ENCODE measurements at regions not wholly inside any gene's neighbourhood (a gene's known extent, or its start where the extent isn't known, plus 50 kb on each side); places are given as distances from the start of the nearest gene placed in this dataset.

DNA sequence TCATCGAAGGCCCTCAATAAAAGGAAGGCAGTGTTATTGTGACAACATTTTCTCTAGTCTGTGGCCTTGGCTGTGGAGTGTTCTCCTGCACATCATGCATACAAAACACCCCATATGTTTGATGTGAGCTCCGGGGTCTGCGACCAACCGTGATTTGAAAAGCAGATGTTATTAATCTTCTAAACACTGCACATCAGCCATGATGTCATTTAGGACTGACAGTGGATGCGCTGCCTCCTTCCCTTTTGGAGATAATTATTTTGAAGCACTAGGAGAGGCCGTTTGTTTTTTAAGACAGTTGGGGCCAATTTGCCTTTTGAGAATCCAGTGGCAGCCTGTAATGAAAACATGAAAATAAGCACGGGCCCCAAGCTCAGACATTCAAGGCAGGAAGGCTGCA lies 1041.6 kb downstream of the BCL11B start:
- TF ChIP-seq, protein P1, sequence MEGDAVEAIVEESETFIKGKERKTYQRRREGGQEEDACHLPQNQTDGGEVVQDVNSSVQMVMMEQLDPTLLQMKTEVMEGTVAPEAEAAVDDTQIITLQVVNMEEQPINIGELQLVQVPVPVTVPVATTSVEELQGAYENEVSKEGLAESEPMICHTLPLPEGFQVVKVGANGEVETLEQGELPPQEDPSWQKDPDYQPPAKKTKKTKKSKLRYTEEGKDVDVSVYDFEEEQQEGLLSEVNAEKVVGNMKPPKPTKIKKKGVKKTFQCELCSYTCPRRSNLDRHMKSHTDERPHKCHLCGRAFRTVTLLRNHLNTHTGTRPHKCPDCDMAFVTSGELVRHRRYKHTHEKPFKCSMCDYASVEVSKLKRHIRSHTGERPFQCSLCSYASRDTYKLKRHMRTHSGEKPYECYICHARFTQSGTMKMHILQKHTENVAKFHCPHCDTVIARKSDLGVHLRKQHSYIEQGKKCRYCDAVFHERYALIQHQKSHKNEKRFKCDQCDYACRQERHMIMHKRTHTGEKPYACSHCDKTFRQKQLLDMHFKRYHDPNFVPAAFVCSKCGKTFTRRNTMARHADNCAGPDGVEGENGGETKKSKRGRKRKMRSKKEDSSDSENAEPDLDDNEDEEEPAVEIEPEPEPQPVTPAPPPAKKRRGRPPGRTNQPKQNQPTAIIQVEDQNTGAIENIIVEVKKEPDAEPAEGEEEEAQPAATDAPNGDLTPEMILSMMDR (IDR thresholded peaks at IDR 0.05; ENCODE audit: borderline replicate concordance, control extremely low read depth, extremely low read depth, insufficient read depth, missing control alignments) = no peak
- DNase-seq (ENCODE audit: low spot score) = no peak
- in situ Hi-C loops (cut with MboI; ENCODE audit: low sequenced_read_pairs, unreplicated experiment) = no loop called here

DNA sequence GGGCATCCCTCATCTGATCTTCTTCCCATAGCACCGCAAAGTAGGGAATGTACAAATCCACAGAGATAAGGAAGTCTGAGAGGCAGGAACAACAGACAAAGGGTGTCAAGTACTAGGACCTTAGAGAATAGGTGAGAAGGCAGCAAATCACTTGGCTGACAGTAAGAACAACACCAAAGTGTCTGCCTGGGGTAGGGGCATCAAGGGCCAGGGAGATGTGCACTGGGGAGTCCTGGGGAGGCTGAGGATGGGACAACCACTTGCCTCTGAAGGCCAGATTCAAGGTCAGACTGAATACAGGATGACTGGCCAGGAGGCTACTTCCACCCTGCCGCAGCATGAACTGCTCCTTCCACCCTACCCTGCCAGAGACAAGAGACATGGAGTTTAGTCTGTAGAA lies 1040.8 kb downstream of the BCL11B start:
- in situ Hi-C loops (cut with MboI; ENCODE audit: low sequenced_read_pairs, unreplicated experiment) = no loop called here
- TF ChIP-seq, protein P1 (IDR thresholded peaks at IDR 0.05; ENCODE audit: borderline replicate concordance, control extremely low read depth, extremely low read depth, insufficient read depth, missing control alignments) = no peak
- no peak for DNase-seq (ENCODE audit: low spot score)

DNA sequence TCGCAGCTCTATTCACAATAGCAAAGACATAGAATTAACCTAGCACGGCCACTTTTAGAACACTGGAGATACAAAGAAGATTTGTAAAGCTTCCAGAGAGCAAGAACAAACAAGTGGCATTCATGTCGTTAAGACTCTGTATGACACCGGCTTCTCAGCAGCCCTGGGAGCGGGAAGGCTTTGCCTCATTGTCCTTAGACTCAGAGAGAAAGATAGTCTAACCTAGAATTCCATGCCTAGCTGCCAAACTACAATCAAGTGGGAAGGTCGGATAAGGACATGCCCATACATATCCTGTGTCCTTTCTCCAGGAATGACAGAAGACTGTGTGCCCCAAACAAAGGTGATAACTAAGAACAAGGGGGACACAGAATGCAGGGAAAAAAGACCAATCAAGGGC lies 1038.3 kb downstream of the BCL11B start:
- TF ChIP-seq, protein P1 (IDR thresholded peaks at IDR 0.05; ENCODE audit: borderline replicate concordance, control extremely low read depth, extremely low read depth, insufficient read depth, missing control alignments) = no peak
- no peak for DNase-seq (ENCODE audit: low spot score)
- in situ Hi-C loops (cut with MboI; ENCODE audit: low sequenced_read_pairs, unreplicated experiment) = no loop called here

DNA sequence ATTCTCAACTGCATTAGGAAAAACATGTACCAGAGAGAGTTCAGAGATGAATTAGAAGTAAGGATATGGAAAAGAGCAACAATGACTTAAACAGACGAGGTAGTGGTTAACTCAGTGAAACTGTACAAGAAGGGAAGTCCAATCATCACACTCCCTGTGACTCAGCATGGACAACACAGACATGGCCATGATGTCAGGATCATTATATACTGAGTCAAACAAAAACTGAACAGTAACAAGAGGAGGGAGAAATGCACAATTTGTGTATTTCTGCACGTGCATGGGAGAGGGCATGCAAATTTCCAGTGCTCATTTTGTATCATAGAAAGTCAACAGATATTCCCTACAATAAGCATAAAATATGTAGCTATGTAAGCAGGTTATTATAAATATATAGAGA lies 1037.8 kb downstream of the BCL11B start:
- in situ Hi-C loops (cut with MboI; ENCODE audit: low sequenced_read_pairs, unreplicated experiment) = no loop called here
- no peak for DNase-seq (ENCODE audit: low spot score)
- TF ChIP-seq, protein P1 (IDR thresholded peaks at IDR 0.05; ENCODE audit: borderline replicate concordance, control extremely low read depth, extremely low read depth, insufficient read depth, missing control alignments) = no peak

DNA sequence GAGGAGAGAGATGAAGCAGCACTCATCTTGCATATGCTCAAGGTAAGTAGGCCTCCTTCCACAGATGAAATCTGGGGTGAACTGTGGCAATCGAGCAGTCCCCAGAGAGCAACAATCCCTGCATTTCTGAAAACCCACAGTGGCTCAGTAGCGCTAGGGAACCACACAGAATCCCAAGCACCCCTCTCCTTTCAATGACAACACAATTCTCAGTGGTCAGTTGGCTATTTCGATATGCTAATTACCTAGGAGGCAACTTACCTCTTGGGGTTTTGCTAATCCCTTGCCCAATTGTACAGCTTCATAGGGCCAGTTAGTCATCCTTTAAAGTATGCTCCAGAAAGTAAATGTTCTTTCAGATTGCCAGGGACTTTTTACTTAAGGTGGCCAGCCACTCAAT lies 1035.7 kb downstream of the BCL11B start:
- in situ Hi-C loops (cut with MboI; ENCODE audit: low sequenced_read_pairs, unreplicated experiment) = no loop called here
- TF ChIP-seq, protein P1 (IDR thresholded peaks at IDR 0.05; ENCODE audit: borderline replicate concordance, control extremely low read depth, extremely low read depth, insufficient read depth, missing control alignments) = no peak
- no peak for DNase-seq (ENCODE audit: low spot score)

DNA sequence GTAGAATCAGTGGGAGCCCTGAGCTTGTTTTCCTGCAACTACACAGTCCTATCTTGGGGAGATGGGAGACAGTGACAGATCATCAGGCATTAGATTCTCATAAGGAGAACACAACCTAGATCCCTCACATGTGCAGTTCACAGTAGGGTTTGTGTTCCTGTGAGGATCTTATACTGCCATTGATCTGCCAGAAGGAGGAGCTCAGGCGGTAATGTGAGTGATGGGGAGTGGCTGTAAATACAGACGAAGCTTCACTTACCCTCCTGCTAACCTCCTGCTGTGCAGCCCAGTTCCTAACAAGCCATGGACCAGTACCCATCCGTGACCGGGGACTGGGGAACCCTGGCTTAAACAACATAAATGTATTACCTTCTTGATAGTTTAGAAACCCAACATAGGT lies 1034.1 kb downstream of the BCL11B start:
- in situ Hi-C loops (cut with MboI; ENCODE audit: low sequenced_read_pairs, unreplicated experiment) = no loop called here
- DNase-seq (ENCODE audit: low spot score) = no peak
- TF ChIP-seq, protein P1 (IDR thresholded peaks at IDR 0.05; ENCODE audit: borderline replicate concordance, control extremely low read depth, extremely low read depth, insufficient read depth, missing control alignments) = no peak

DNA sequence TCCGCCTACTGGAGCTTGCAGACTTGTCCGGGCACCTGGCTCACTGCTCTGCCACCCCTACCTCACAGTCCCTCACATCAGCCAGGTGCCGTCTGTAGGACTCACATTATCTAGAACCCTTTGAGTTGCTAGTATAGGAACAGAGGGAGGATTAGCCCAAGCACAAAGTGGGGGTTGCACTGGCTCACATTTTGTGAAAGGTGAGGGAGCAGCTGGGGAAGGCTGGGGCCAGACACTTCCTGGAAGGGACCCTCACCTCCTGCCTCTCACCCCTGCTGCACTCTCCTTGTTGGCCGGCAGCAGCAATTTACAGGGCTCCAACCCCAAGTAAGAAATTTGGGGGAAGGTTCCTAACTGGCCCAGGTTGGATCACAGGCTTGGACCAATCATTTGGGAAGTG lies 1031.6 kb downstream of the BCL11B start:
- no peak for DNase-seq (ENCODE audit: low spot score)
- TF ChIP-seq, protein P1 (IDR thresholded peaks at IDR 0.05; ENCODE audit: borderline replicate concordance, control extremely low read depth, extremely low read depth, insufficient read depth, missing control alignments) = no peak
- in situ Hi-C loops (cut with MboI; ENCODE audit: low sequenced_read_pairs, unreplicated experiment) = no loop called here
